ENCODE measurements at regions not wholly inside any gene's neighbourhood (a gene's known extent, or its start where the extent isn't known, plus 50 kb on each side); places are given as distances from the start of the nearest gene placed in this dataset.

GRCh38 chr5:116971131-116971530, 396.5 kb upstream of the SEMA6A start:
- no peak for TF ChIP-seq CTCF (conservative IDR thresholded peaks at IDR 0.05)
- TF ChIP-seq EZH2 (IDR thresholded peaks at IDR 0.05; ENCODE audit: low read depth), result no peak
